Colonic mucosa (tissue), 4 donors: ENCODE measurements at regions not wholly inside any gene's neighbourhood (a gene's known extent, or its start where the extent isn't known, plus 50 kb on each side); places are given as distances from the start of the nearest gene placed in this dataset.

Experiments
- DNase-seq: peaks from one replicate; pipeline ENCODE4 v3.0.0-alpha.2; 2020
- H3K27ac ChIP-seq: fragments of 200-600 bp; one replicate; pipeline ENCODE4 v1.8.0; 2021
- H3K27me3 ChIP-seq: fragments of 200-600 bp; one replicate; pipeline ENCODE4 v1.8.0; 2021
- H3K36me3 ChIP-seq: fragments of 200-600 bp; one replicate; pipeline ENCODE4 v1.8.0; 2021
- H3K4me1 ChIP-seq: fragments of 200-600 bp; one replicate; pipeline ENCODE4 v1.8.0; 2021; ENCODE audit warnings: mild to moderate bottlenecking
- H3K4me3 ChIP-seq: fragments of 200-600 bp; one replicate; pipeline ENCODE4 v1.8.0; 2021
- H3K9ac ChIP-seq, 2 donors: one replicate each; pipeline ENCODE4 v1.7.0; 2013; ENCODE audit warnings: control low read depth in 2 of 2, low read depth in 2 of 2, low read length in 2 of 2
- H3K9me3 ChIP-seq: fragments of 200-600 bp; one replicate; pipeline ENCODE4 v1.8.0; 2021
- CTCF ChIP-seq: fragments of 200-600 bp; IDR thresholded peaks from one replicate; pipeline ENCODE4 v1.8.0; 2022; ENCODE audit warnings: antibody characterized with exemption, mild to moderate bottlenecking
- intact Hi-C: fragments of 100-400 bp; cut with DNase I; formaldehyde crosslinking; loops from one replicate; pipeline ENCODE4 v1.14.1; 2022
- donor health status: healthy.
- donor health status: DM: no; HTN: no; CAD: no.
- donor health status: DM: no; HTN: no; CAD: no.

DNA sequence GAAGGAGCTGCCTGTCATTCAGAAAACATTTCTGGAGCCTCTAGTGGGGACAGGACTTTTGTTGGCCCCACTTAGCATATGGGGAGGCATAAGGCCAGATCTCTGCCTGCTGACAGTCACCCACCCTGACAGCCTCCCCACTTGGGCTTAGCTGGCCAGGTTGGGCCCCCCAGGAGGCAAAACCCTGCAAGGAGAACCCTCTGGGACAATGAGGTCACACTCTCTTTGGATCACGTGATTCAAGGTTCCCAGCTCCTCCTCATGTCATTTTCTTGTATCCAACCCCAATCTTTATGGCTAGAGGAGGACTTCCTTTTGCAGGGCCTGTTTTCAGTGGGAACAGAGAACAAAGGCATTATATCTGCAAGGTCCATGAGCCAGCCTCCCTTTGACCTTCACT lies 60.0 kb downstream of the NAV1 start:
- Histone ChIP-seq H3K4me3 (no peak overlapping the region), H3K27me3 (no peaks in the 10 kb centered on the region), H3K27ac (no peak overlapping the region), H3K36me3 (no peaks in the 10 kb centered on the region), H3K9ac (no peak overlapping the region), H3K9me3 (no peaks in the 10 kb centered on the region), H3K4me1 (no peaks in the 10 kb centered on the region)
- DNase-seq: no peak
- no peak for TF ChIP-seq CTCF
- intact Hi-C loops: no loop called here

DNA sequence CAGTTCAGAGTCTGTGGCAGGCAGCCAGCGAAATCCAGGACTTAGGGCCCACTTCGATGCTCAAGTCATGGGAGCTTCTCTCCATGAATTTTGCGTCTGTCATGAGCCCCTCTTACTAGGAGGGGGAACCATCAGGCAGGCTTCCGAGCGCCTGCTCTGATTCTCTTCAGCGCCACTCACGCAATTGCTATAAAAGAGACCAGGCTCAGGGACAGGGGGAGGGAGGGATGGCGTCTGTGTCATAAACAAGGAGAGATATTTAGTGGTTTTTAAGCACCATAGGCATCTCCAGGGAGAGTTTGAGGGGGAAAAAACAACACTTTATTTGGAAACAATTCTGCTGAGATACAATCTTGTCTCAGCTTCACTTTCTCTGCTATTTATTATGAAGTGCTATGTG lies 60.6 kb downstream of the NAV1 start:
- intact Hi-C loops: no loop called here
- no peak for TF ChIP-seq CTCF
- H3K27ac ChIP-seq: no peak overlapping the region
- H3K36me3 ChIP-seq: no peaks in the 10 kb centered on the region
- no peaks in the 10 kb centered on the region for H3K9me3 ChIP-seq
- H3K27me3 ChIP-seq: no peaks in the 10 kb centered on the region
- H3K4me3 ChIP-seq: no peak overlapping the region
- H3K9ac ChIP-seq: no peak overlapping the region
- no peaks in the 10 kb centered on the region for H3K4me1 ChIP-seq
- no peak for DNase-seq

DNA sequence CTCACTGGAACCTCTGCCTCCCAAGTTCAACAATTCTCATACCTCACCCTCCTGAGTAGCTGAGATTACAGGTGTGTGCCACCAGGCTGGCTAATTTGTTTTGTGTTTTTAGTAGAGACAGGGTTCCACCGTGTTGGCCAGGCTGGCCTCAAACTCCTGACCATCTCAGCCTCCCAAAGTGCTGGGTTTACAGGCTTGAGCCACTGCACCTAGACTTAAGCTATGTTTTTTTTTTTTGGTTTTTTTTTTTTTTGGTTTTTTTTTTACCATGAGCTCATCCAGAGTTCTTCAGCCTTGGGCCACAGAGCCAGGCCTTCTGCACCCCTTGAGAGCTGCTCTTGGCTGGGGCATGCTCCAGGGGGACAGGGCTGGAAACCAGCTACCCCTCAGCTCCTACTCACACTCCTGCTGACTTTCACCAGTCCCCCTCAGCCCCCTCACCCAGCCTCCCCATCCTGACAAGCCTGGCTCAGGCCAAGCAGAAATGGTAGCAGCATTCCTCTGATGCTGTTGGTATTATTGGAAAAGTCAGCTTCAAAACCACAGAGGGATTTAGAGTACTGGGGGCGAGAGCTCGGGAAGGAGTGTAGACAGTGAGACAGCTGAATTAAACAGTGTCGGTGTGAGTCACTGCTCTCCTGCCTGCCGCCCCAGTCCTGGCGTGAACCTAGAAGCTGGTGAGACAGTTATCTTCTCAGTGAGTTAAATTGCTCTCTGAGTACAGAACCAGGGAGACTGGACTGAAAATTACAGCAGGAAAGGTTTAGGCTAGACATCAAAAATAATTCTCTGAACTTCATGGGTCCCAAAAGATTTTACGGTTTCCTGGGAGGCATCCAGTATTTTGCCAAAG lies 63.7 kb downstream of the NAV1 start:
- H3K27ac ChIP-seq: no peak overlapping the region
- DNase-seq: no peak
- H3K36me3 ChIP-seq: no peaks in the 10 kb centered on the region
- H3K27me3 ChIP-seq: no peaks in the 10 kb centered on the region
- TF ChIP-seq CTCF: no peak
- H3K9ac ChIP-seq: no peak overlapping the region
- no peaks in the 10 kb centered on the region for H3K9me3 ChIP-seq
- intact Hi-C loops: no loop called here
- no peaks in the 10 kb centered on the region for H3K4me1 ChIP-seq
- H3K4me3 ChIP-seq: no peak overlapping the region

DNA sequence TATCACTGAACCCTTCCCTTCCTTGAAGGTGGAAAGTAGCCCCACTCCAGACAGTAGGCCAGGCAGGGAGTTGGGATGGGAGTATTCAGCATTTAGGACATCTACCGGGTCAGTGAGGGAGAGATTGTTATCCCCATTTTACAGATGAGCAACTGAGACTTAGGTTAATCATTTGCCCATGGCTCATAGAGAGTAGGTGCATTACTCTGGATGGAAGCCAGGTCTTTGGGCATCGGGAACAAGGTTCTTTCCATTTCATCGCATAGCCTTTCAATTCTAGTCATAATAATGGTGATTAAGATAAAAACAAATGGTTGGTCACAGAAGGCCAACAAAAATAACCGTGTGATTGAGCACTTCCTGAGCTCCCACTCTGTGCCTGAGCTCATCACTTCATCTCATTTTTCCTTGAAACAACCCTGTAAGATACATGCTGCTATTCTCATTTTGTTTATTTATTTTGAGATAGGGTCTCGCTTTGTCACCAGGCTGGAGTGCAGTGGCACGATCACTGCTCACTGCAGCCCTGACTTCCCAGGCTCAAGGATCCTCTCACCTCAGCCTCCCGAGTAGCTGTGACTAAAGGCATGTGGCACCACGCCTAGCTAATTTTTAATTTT lies 64.8 kb downstream of the NAV1 start:
- H3K27me3 ChIP-seq: no peaks in the 10 kb centered on the region
- H3K9me3 ChIP-seq: no peaks in the 10 kb centered on the region
- no peaks in the 10 kb centered on the region for H3K36me3 ChIP-seq
- no peak for TF ChIP-seq CTCF
- no peak overlapping the region for H3K27ac ChIP-seq
- DNase-seq: no peak
- no peak overlapping the region for H3K9ac ChIP-seq
- H3K4me1 ChIP-seq: no peaks in the 10 kb centered on the region
- intact Hi-C loops: no loop called here
- no peak overlapping the region for H3K4me3 ChIP-seq

DNA sequence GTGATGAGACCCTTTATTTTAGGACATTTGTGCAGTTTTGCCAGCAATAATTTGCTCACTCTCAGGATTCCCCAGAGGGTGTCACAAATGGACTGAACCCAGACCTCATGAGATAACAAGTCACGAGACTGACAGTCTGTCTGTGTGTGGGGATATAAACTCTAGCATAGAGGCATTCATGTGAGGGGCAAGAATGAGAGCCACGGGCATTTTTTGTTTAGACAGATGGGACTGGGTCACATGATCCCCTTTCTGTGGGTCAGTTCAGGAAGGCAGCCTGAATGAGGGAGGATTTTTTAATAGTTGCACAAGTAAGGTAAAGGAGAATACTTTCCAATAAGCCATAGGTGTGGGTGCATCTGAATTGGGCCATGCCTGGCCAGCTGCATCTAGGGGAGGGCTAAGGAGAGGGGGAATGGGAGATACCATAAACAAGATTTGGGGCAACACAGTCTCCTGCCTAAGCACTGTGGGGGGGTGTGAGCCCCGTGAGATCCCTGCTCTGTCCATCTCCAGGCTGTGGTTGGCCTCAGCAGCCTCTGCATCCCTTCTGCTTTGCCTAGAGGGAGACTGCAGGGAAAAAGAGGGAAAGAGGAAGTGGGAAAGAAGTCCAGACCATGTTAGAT lies 66.6 kb downstream of the NAV1 start:
- H3K36me3 ChIP-seq: no peaks in the 10 kb centered on the region
- no peaks in the 10 kb centered on the region for H3K9me3 ChIP-seq
- H3K27me3 ChIP-seq: no peaks in the 10 kb centered on the region
- H3K4me1 ChIP-seq: no peaks in the 10 kb centered on the region
- H3K27ac ChIP-seq: no peak overlapping the region
- no peak for DNase-seq
- TF ChIP-seq CTCF: no peak
- intact Hi-C loops: no loop called here
- H3K4me3 ChIP-seq: no peak overlapping the region
- peak overlapping the region in 1 of 2 donors; percentile 28 for H3K9ac ChIP-seq
